HG03139 (cell line): ENCODE measurements at regions not wholly inside any gene's neighbourhood (a gene's known extent, or its start where the extent isn't known, plus 50 kb on each side); places are given as distances from the start of the nearest gene placed in this dataset.

Experiments
- ATAC-seq: cut with Tn5 transposase; IDR thresholded peaks from one replicate; pipeline ENCODE4 v1.9.1; 2021; ENCODE audit not compliant: unreplicated experiment

- no peak for ATAC-seq
Observed at GRCh38 chr18:78898635-78899034, 81.0 kb upstream of the SALL3 start.

- no peak for ATAC-seq
Observed at GRCh38 chr18:78899241-78899640, 80.4 kb upstream of the SALL3 start.

- ATAC-seq: no peak
Observed at GRCh38 chr18:78900938-78901909, 78.4 kb upstream of the SALL3 start.

- no peak for ATAC-seq
Observed at GRCh38 chr18:78901923-78902794, 77.5 kb upstream of the SALL3 start.

GRCh38 chr18:78902795-78903435 is 76.7 kb upstream of the SALL3 start:
- no peak for ATAC-seq

GRCh38 chr18:78903436-78904178 is 76.0 kb upstream of the SALL3 start:
- no peak for ATAC-seq

- ATAC-seq: no peak
Observed at GRCh38 chr18:78904179-78904531, 75.5 kb upstream of the SALL3 start.

- no peak for ATAC-seq
Observed at GRCh38 chr18:78905334-78905733, 74.3 kb upstream of the SALL3 start.

GRCh38 chr18:78906066-78906465 is 73.6 kb upstream of the SALL3 start:
- ATAC-seq: no peak

- ATAC-seq: no peak
Observed at GRCh38 chr18:78908462-78909260, 71.0 kb upstream of the SALL3 start.

GRCh38 chr18:78911751-78912283 is 67.8 kb upstream of the SALL3 start:
- ATAC-seq: no peak

- ATAC-seq: no peak
Observed at GRCh38 chr18:78912336-78912735, 67.3 kb upstream of the SALL3 start.

- no peak for ATAC-seq
Observed at GRCh38 chr18:78912844-78913243, 66.8 kb upstream of the SALL3 start.

GRCh38 chr18:78913395-78913794 is 66.2 kb upstream of the SALL3 start:
- no peak for ATAC-seq

GRCh38 chr18:78913830-78914231 is 65.8 kb upstream of the SALL3 start:
- ATAC-seq: no peak

- no peak for ATAC-seq
Observed at GRCh38 chr18:78914249-78914935, 65.2 kb upstream of the SALL3 start.

GRCh38 chr18:78915446-78916008 is 64.1 kb upstream of the SALL3 start:
- no peak for ATAC-seq

- no peak for ATAC-seq
Observed at GRCh38 chr18:78918707-78919106, 60.9 kb upstream of the SALL3 start.

- no peak for ATAC-seq
Observed at GRCh38 chr18:78919956-78920355, 59.7 kb upstream of the SALL3 start.
